HL-60 (cell line): ENCODE measurements at regions not wholly inside any gene's neighbourhood (a gene's known extent, or its start where the extent isn't known, plus 50 kb on each side); places are given as distances from the start of the nearest gene placed in this dataset.

ENCODE experiments used
- CTCF ChIP-seq: IDR thresholded peaks from one replicate; pipeline ENCODE4 v1.5.1; 2011; ENCODE audit warnings: low read length, control low read depth, inconsistent platforms; ENCODE audit not compliant: insufficient read depth
- POLR2AphosphoS5 ChIP-seq: IDR thresholded peaks from 2 replicates; pipeline ENCODE4 v1.6.1; 2012; ENCODE audit warnings: low read depth
- REST ChIP-seq: IDR thresholded peaks from 2 replicates; pipeline ENCODE4 v1.6.1; 2012; ENCODE audit warnings: low read depth; ENCODE audit not compliant: insufficient replicate concordance

GRCh38 chr4:63232058-63232457 is 1177.2 kb downstream of the TECRL start:
- TF ChIP-seq POLR2AphosphoS5 (no peak), CTCF (no peak), REST (no peak)
